ENCODE measurements at regions not wholly inside any gene's neighbourhood (a gene's known extent, or its start where the extent isn't known, plus 50 kb on each side); places are given as distances from the start of the nearest gene placed in this dataset.

- no peak for DNase-seq
Observed at GRCh38 chr2:5921081-5921642, 229.0 kb downstream of the SOX11 start.

DNA sequence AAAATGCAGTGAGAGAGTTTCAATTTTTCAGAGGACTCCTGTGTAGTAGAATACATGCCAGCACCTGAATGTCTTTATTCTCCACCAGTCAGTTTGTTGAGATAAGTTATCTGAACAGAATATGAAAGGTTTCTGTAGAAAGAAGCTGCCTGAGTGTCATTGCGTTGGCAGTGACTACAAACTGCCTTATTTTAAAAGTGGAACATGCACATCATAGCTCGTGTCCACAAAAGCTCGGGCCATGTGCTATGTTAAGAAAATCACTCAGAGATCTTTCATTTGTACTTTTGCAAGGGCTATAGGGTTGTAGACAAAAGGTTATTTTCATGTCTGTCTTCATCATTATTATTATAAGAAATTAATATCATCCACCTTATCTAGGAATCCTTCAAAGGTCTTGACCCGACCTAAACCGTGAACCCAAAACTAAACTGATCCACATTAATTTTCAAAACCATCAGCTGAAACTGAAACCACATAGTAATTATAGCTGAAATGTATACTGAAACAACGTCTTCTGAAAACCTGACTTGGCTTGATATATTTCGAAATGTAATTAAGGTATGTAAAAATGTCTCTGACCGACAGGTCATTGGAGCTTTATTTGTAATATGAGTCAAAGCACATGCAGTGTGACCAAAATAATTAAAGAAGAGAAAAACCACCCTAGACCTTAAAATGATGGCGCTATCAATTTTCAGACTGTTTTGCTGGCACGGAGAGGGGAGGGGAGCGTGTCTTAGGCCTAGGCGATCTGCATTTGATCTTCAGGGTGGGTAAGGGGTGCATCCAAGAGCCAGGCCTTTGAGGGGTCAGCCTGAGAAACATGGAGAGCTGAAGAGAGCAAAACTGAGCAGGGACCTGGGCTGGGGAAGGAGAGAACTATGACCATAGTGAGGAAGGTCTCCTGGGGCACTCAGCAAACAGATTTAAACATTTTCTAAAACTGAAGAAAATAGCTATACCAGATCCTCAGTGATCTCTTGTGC lies 232.1 kb downstream of the SOX11 start:
- no peak for DNase-seq

DNA sequence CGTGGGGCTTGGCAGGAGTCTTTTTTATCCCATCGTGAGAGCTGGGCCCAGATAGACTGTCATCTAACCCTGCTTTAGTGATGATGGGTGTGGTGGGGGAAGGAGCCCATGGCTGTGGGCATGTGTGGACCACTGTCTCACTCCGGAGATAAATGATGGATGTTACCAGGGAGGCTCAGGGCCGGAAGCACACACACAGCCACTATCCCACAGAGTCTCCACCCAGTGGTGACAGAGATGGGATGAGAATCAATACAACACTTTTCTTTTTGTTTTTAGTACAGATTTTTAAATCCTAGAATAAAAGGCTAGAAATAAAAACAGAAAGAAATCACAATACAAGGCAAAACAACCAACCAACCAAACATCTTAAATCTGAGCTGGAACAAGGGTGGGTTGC lies 233.4 kb downstream of the SOX11 start:
- no peak for DNase-seq

DNA sequence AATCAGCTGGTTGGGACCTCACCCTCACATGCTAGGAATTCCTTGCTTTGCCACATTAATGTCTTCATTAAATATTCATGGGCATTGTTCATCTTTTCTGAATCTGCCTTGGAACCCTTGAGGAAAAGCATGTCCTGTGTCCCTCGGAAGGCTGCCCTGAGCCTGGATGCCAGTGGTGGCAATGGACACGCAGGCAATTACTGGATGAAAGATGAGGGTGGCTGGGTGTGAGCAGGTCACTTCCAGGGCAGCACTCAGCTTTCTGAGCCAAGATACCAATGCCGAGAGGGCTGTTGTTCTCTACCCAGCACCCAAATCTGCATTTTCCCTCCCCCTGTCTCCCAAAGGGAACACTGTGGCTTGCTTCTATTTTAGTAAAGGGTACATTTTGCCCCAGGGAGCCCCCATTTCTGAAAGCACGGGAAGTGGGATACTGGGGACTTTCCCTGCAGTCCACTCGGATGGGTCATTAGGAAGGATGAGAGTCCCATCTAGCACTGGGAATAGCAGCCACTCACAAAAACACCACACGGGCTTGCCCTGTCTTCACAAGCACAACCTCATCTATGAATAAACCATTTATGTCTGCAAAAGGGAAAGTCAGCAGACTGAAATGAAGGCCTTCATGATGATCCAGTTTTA lies 234.8 kb downstream of the SOX11 start:
- DNase-seq = no peak

DNA sequence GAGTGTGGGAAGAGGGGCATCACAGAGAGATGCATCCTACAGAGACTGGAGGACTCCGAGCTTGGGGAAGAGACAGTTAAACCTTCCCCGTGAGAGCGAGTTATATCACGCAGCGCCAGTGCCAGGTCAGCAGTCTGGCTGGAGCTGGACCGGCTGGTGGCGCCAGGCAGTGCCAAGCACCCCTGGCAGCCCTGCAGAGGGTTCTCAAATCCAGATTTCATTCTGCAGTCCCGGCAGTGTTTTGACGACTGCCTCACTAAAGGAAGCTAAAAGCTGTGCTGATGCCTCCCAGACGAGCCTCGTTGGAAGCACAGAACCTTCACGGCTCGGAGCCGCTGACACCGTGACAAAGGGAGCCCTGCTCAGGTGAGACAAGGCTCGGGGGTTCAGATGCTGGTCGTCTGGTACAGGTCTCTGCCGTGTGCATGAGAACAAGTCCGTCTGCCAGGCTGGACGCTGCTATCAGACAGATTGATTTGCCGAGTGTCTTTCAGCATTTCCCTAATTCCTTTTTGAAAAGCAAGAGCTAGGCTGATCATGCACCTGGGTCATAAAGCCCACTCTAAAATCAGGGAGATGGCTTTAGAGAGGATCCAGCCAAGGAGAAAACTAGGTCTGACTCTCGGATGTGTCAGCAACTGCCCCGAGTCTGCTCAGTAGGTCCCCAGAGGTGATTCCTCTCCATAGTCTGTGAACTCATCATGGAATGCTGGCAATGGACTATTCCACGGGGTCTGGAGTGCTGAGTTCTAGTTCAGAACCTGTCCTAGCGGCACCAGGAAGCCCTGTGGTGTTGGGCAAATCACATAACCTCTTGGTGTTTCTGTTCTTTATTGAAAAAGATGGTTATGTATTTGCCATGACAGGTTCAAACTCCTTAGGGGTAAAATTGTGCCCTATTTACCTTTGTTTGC lies 240.6 kb downstream of the SOX11 start:
- no peak for DNase-seq

GRCh38 chr2:5933669-5934068 lies 241.5 kb downstream of the SOX11 start:
- no peak for DNase-seq

- no peak for DNase-seq
Observed at GRCh38 chr2:5937321-5937720, 245.1 kb downstream of the SOX11 start.

DNA sequence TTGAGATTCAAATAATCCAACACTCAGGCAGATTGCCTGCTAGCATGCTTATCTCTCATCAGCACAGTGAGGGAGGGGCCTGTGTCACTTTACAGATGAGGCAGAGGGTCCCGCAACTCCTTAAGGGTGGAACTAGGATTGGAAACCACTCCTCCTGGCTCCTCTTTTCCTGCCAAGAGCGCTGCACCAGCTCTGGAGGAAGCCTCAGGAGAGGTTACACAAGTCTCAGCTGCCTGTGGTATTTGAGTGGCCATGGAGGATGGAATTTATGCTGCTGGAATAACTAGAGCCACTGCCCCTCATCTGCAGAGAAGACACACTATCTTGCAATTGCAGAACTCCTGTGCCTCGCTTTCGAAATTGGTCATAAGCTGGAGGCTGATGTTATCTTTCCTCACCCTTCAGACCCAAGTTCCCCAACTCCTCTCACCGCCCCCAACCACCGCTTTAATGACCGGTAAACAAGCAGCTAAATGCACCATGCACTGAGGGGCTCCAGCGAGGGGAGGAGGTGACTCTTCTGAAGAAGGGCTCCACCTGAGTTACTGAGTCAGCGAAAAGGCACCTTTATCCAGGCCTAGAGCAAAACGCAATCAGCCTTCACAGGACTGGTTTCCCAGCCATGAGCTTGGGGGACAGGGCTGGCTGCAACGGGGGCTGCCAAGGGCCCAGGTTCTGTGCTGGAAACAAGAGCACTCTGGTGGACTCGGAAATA lies 245.8 kb downstream of the SOX11 start:
- DNase-seq = no peak

- no peak for DNase-seq
Observed at GRCh38 chr2:5938566-5938896, 246.3 kb downstream of the SOX11 start.

DNA sequence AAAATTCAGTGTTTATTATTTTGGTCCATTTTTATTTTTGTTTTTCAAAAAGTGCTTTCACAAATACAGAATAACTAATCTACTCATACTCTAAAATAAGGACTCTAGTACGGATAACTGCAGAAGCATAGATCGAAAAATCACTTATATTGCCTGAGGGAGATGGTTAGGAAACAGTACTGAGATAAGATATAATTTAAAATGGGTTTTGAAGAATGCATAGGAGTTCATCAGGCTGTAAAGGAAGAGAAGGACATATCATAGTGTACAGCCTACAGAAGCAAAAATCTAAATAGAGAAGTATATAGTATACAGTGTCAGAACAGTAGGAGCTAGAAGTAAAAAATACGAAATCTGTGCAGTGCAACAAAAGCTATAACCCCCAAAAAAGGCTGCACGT lies 247.4 kb downstream of the SOX11 start:
- no peak for DNase-seq

GRCh38 chr2:5940596-5941535 lies 248.7 kb downstream of the SOX11 start:
- DNase-seq = no peak

- no peak for DNase-seq
Observed at GRCh38 chr2:5942204-5942603, 250.0 kb downstream of the SOX11 start.

DNA sequence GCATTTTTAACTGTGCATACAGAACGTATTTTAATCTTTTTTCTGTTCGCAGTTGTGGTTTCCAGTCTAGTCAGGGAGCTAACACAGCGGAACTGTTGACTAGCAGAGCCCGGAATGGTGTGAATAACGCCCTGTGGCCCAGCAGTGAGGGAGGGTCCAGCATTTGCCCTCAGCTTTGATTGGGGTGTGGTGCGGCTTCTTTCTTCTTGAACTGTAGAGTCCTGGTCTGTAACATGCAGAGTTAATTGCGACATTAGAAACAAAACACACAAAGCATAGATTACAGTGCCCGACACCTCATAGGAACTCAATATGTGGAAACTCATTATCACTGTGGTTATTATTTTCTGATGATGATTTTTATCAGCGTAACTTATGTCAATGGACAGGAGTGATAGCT lies 253.6 kb downstream of the SOX11 start:
- DNase-seq = no peak

DNA sequence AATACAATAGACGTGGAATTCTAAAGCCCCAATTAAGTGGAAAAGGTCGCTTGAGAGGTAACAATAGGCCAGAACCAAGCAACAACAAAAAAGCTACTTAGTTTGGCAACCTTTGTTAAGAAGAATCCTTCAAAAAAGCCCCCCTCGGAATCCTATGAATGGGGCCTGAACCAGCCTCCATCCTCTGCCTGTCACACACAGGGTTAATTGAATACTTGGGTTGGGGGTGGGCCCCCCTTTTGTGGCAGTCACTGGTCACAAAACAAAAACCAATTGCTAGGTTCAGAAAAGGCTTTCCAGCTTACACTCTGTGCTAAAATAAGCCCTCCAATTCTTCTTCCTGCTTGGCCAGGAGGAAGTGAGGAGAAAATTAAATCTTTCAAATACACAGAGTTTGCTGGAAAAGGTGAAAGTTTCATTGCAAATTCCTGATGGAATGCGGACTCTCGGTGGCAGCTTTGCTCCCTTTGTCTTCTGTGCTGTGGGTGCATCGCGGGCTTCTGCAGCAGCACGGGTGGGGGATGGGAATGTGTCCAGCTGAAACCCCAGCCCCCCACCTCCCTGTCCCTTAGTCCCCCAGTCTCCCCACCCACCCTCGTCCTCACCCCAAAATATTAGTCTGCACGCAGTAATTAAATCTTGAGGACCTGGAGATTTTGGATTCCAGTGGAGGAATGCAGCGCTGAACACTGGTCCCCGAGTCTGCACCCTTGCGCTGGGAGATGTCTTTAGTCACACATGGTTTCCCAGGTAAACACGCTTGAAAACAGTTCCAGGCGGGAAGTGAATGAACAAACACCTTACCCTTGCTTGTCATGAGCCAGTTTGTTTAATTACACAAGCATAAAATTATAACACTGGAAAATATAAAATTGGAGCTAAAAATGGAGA lies 254.3 kb downstream of the SOX11 start:
- no peak for DNase-seq

DNA sequence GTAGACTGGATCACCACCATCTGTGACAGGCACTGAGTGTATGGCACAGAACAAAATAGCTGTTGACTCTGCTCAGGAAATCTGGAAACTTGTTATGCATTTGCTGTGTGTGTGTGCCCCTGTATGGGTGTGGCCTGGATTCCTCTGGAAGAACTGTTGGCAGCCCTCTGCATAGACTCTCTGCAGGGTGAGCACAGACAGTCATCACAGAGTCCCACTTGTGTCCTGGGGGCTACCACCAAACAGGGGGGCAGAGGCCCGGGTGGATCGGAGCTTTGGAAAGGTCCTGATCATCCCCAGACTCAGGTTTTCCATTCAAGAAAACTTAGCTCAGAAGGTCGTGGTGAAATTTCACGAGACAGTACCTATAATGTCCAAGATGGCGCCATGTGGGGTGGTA lies 258.6 kb downstream of the SOX11 start:
- no peak for DNase-seq

GRCh38 chr2:5951471-5951870 lies 259.3 kb downstream of the SOX11 start:
- no peak for DNase-seq

DNA sequence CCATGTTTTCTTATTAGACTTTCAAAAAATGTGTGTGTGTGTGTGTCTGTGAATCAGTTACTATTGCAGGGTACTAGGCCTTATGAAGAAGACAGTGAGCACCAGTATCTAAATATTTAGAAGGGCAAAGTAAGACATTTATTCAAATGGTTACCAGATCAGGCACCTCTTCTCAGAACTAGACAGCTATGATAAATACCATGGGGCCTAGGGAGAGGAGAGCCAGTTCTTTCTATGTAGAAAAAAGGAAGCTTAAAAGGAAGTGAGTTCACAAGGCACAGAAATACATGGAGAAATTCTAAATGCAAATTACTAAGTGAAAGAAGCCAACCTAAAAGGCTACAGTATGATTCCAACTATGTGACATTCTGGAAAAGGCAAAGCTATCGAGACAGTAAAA lies 261.3 kb downstream of the SOX11 start:
- no peak for DNase-seq

DNA sequence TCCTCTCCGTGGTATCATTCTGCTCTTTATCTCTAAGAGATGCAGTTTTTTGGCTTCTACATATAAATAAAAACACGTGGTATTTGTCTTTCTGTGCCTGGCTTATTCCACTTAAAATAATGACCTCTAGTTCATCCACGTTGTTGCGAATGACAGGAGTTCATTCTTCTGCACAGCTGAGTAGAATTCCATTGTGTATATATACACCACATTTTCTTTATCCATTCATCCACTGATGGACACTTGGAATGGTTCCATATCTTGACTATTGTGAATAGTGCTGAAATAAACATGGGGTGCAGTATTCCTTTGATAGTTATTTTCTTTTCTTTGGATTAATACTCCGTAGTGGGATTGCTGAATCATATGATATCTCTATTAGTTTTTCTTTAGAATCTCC lies 262.3 kb downstream of the SOX11 start:
- no peak for DNase-seq

GRCh38 chr2:5955921-5956320 lies 263.7 kb downstream of the SOX11 start:
- DNase-seq = no peak
